GM12874 (cell line): ENCODE measurements at regions not wholly inside any gene's neighbourhood (a gene's known extent, or its start where the extent isn't known, plus 50 kb on each side); places are given as distances from the start of the nearest gene placed in this dataset.

Experiments used
- CTCF ChIP-seq: IDR thresholded peaks from 2 replicates; pipeline ENCODE4 v1.5.1; 2011; ENCODE audit warnings: low read depth, mild to moderate bottlenecking, control low read depth, low read length, moderate library complexity; ENCODE audit not compliant: insufficient read depth

GRCh38 chr14:38442208-38442607 lies 186.3 kb upstream of the CLEC14A start:
- no peak for TF ChIP-seq CTCF

GRCh38 chr14:38432186-38432585 lies 176.3 kb upstream of the CLEC14A start:
- TF ChIP-seq CTCF, result no peak

GRCh38 chr14:38431156-38431555 lies 175.3 kb upstream of the CLEC14A start:
- TF ChIP-seq CTCF, result no peak

- no peak for TF ChIP-seq CTCF
These were observed 174.6 kb upstream of the CLEC14A start for GRCh38 chr14:38430522-38430921.

GRCh38 chr14:38425324-38425976 lies 169.6 kb upstream of the CLEC14A start:
- TF ChIP-seq CTCF, result no peak

- TF ChIP-seq CTCF, result no peak
These were observed 164.2 kb upstream of the CLEC14A start for GRCh38 chr14:38420048-38420447.

- no peak for TF ChIP-seq CTCF
These were observed 163.7 kb upstream of the CLEC14A start for GRCh38 chr14:38419579-38419978.
